DMS153 treated with DMSO at 0.1 percent for 48 hours (cell line): ENCODE measurements at regions not wholly inside any gene's neighbourhood (a gene's known extent, or its start where the extent isn't known, plus 50 kb on each side); places are given as distances from the start of the nearest gene placed in this dataset.

ENCODE experiments used
- DNase-seq: peaks from one replicate; lab custom pipeline; 2025; ENCODE audit not compliant: unreplicated experiment; lab: John Stamatoyannopoulos, UW

GRCh38 chr3:40593351-40593750 is 68.6 kb downstream of the ZNF621 start:
- DNase-seq = no peak

GRCh38 chr3:40597441-40597840 is 72.7 kb downstream of the ZNF621 start:
- DNase-seq = no peak

- DNase-seq = no peak
Measured at GRCh38 chr3:40598338-40598737, 73.6 kb downstream of the ZNF621 start.

- DNase-seq = no peak
Measured at GRCh38 chr3:40598962-40599361, 74.2 kb downstream of the ZNF621 start.

- no peak for DNase-seq
Measured at GRCh38 chr3:40602778-40603385, 78.1 kb downstream of the ZNF621 start.

GRCh38 chr3:40605960-40606359 is 81.2 kb downstream of the ZNF621 start:
- no peak for DNase-seq

- no peak for DNase-seq
Measured at GRCh38 chr3:40608091-40608490, 83.3 kb downstream of the ZNF621 start.

- no peak for DNase-seq
Measured at GRCh38 chr3:40613306-40613705, 88.5 kb downstream of the ZNF621 start.

- no peak for DNase-seq
Measured at GRCh38 chr3:40615110-40615915, 90.6 kb downstream of the ZNF621 start.

- DNase-seq = no peak
Measured at GRCh38 chr3:40615918-40616819, 91.4 kb downstream of the ZNF621 start.

- DNase-seq = no peak
Measured at GRCh38 chr3:40617084-40617483, 92.3 kb downstream of the ZNF621 start.

GRCh38 chr3:40618158-40618557 is 93.4 kb downstream of the ZNF621 start:
- DNase-seq = no peak

GRCh38 chr3:40620151-40620550 is 95.4 kb downstream of the ZNF621 start:
- DNase-seq = no peak

GRCh38 chr3:40621252-40621651 is 96.5 kb downstream of the ZNF621 start:
- no peak for DNase-seq

GRCh38 chr3:40623567-40623966 is 98.8 kb downstream of the ZNF621 start:
- DNase-seq = no peak

- DNase-seq = no peak
Measured at GRCh38 chr3:40624189-40624769, 99.5 kb downstream of the ZNF621 start.

GRCh38 chr3:40627095-40627494 is 102.3 kb downstream of the ZNF621 start:
- no peak for DNase-seq

- DNase-seq = no peak
Measured at GRCh38 chr3:40628984-40629383, 104.2 kb downstream of the ZNF621 start.

GRCh38 chr3:40631341-40631995 is 106.7 kb downstream of the ZNF621 start:
- DNase-seq = no peak

GRCh38 chr3:40637906-40638305 is 113.1 kb downstream of the ZNF621 start:
- DNase-seq = no peak

- DNase-seq = no peak
Measured at GRCh38 chr3:40639006-40639405, 114.2 kb downstream of the ZNF621 start.
